ENCODE measurements at regions not wholly inside any gene's neighbourhood (a gene's known extent, or its start where the extent isn't known, plus 50 kb on each side); places are given as distances from the start of the nearest gene placed in this dataset.

DNA sequence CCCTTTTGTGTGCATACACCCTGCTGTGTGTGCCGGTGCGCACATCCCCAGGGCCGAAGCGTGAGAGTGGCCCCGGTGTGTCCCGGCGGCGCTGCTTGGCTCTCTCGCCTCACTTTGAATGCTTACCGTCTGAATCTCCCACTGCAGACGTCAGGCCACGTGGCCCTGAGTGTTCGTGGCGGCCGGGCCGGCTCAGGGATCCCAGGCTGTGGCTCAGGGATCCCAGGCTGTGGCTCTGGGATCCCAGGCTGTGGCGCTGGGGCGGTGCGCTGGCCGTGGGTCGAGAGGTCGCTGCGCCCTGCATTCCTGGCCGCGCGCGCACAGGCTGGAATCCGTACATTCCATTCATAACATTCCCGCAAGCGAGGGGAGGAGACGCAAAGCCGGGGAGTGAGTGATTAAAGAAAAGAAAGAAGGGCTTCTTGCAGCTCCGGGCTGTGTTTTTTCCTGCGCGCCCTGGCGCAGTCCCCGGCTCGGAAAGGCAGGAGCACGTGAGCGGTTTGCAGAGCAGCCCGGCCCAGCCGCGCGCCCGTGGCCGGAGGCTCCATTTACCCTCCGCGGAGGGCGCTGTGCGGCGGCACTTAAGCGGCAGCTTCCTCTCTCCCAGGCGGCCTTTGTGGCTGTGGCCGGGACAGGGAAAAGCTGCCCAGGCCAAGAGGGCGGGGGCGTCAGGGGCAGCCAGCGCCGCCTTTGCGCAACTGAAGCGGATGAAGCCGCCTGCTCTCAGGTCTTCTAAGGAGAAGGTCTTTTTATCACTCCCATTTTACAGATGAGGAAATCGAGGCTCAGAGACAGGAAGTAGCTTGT, 87.0 kb upstream of the ALDH1L1 start:
- in situ Hi-C loops (cut with MboI; ENCODE audit: low sequenced_read_pairs): loop anchor here (25.0 kb wide), 1 partner anchor 120 kb away; the partner anchor contains the start of gene CFAP100

- in situ Hi-C loops (cut with MboI; ENCODE audit: low sequenced_read_pairs): loop anchor here (25.0 kb wide), 1 partner anchor 120 kb away; the partner anchor contains the start of gene CFAP100
Observed at GRCh38 chr3:126266850-126267168, 86.4 kb upstream of the ALDH1L1 start.

DNA sequence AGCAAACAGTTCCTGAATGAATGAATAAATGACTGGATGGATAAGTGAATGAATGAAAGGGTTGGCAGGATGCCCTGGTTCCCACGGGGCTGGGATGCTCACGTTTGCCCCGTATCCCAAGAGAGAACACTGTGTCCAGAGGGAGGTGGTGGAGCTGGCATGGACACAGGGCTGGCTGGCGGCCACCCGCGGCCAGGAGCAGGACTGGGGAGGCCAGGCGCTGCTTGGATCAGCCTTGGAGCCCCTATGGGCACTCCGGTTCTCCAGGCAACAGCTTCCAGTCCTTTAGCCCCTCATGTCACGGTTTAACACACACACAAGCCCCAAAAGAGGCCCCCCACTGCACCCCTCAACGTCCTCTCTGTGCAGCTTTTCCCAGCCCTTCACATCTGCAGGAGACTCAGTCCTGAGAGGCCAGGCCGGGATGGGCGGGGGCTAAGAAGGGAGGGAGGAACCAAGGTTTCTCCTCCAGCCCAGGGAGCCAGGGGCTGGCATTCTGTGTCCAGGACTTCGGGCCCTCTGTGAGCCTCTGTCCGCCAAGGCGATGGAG, 86.0 kb upstream of the ALDH1L1 start:
- in situ Hi-C loops (cut with MboI; ENCODE audit: low sequenced_read_pairs): loop anchor here (25.0 kb wide), 1 partner anchor 121 kb away; the partner anchor contains the start of gene CFAP100

- in situ Hi-C loops (cut with MboI; ENCODE audit: low sequenced_read_pairs): loop anchor here (25.0 kb wide), 1 partner anchor 122 kb away; the partner anchor contains the start of gene CFAP100
Observed at GRCh38 chr3:126264952-126265351, 84.6 kb upstream of the ALDH1L1 start.

DNA sequence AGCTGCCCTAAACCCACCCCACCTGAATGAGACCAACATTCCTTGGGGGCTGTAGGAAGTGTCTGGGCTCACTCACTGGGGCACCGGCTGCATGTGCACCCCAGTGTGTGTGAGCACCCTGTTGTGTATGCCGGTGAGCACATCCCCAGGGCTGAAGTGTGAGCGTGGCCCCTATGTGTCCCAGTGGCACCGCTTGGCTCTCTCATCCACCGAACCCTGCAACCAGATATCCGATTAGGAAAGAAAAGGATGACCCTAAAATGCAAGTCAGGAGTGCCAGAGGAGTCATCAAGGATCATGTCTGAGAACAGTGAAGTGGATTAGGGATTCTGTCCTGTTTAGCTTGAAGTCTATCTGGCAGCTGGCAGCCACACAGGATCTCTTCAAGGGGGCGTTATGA, 84.0 kb upstream of the ALDH1L1 start:
- in situ Hi-C loops (cut with MboI; ENCODE audit: low sequenced_read_pairs): loop anchor here (25.0 kb wide), 1 partner anchor 123 kb away; the partner anchor contains the start of gene CFAP100

DNA sequence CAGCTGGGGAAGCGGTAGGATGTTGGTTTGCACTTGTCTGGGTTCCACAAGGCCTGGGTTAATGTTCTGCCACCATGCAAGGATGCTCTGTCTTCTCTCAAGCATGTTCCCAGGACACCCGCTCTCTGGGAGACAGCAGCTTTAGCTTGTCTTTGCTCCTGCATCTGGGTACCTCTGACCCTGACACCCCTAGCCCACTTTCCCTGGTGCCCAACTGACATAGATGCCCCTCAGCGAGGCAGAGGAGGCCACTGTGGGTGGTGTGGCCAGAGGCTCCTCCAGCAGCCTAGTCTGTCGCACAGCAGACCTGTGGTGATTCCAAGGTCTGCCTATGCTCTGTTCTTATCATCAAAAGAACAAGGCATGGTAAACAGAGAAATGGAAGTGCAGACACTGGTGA, 83.6 kb upstream of the ALDH1L1 start:
- in situ Hi-C loops (cut with MboI; ENCODE audit: low sequenced_read_pairs): loop anchor here (25.0 kb wide), 1 partner anchor 123 kb away; the partner anchor contains the start of gene CFAP100

DNA sequence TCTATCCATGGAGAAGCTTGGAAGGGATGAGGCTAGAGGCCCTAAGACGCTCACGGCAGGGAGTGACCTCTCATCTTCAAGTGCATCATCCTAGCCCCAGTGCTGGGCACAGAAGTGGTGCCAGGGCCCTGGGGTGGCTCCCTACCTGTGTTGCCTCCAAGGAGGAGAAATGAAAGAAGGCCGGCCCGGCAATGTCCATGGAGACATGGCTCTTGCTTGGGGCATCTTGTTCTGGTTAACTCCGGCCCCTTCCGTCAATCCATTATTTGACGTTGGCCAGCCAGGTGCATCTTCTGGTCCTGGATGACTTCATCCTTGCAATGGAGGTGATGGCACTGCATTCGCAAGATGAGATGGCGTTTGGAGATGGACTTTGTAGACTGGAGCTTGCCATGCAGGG, 83.2 kb upstream of the ALDH1L1 start:
- in situ Hi-C loops (cut with MboI; ENCODE audit: low sequenced_read_pairs): loop anchor here (25.0 kb wide), 1 partner anchor 124 kb away; the partner anchor contains the start of gene CFAP100

- in situ Hi-C loops (cut with MboI; ENCODE audit: low sequenced_read_pairs): loop anchor here (25.0 kb wide), 1 partner anchor 125 kb away; the partner anchor contains the start of gene CFAP100
Observed at GRCh38 chr3:126262227-126262626, 81.8 kb upstream of the ALDH1L1 start.

GRCh38 chr3:126261037-126261436, 80.7 kb upstream of the ALDH1L1 start:
- in situ Hi-C loops (cut with MboI; ENCODE audit: low sequenced_read_pairs): loop anchor here (25.0 kb wide), 1 partner anchor 126 kb away; the partner anchor contains the start of gene CFAP100

GRCh38 chr3:126259411-126260391, 79.3 kb upstream of the ALDH1L1 start:
- in situ Hi-C loops (cut with MboI; ENCODE audit: low sequenced_read_pairs): loop anchor here (25.0 kb wide), 1 partner anchor 128 kb away; the partner anchor contains the start of gene CFAP100

- in situ Hi-C loops (cut with MboI; ENCODE audit: low sequenced_read_pairs): loop anchor here (25.0 kb wide), 1 partner anchor 129 kb away; the partner anchor contains the start of gene CFAP100
Observed at GRCh38 chr3:126258670-126259069, 78.3 kb upstream of the ALDH1L1 start.

DNA sequence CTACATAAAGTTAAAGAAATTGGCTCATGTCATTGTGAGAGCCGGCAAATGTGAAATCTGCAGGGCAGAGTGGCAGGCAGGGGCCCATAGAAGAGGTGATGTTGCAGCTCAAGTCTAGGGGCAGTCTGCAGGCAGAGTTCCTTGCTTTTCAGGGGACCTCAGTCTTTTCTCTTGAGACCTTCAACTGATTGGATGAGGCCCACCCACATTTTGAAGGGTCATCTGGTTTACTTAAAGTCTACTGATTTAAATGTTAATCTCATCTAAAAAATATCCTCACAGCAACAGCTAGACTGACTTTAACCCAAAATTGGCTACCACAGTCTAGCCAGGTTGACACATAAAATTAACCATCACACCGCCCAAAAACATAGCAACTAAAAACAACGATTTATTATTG, 77.6 kb upstream of the ALDH1L1 start:
- in situ Hi-C loops (cut with MboI; ENCODE audit: low sequenced_read_pairs): loop anchor here (25.0 kb wide), 1 partner anchor 129 kb away; the partner anchor contains the start of gene CFAP100

DNA sequence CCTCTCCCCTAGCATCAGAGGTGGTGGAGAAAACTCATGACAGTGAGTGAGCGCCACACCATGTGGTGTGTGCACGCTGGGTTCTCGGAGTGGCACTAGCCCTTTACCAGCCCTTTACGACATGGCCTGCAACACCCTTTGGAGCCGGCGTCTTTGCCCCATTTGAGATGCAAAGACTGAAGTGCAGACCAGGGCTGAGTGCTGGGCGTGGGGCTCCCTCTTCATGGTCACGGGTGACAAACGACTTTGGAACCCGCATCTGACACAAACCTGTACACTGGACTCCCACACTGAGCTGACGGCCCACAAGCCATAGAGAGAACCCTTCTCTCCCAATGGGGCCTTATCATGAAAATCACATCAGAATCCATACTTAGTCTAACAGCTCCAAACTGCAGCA, 76.8 kb upstream of the ALDH1L1 start:
- in situ Hi-C loops (cut with MboI; ENCODE audit: low sequenced_read_pairs): loop anchor here (25.0 kb wide), 1 partner anchor 130 kb away; the partner anchor contains the start of gene CFAP100

DNA sequence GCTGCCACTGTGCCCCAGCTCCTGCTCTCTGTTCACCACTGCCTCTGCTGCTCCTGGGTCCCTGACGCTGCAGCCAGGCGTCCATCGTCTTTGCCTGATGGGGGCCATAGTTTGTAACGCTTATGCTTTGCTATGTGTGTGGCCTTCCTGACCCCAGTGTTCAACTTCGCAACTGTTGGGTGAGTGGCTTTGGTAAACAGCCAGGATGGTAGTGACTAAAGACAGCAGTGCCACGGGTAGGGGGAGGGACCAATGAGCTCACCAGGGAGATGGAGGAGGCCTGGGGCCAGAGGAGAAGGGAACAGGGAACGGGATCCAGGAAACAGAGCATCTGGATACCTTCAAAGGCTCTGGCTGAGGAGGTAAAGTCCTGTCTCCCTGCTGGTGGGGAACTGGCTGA, 75.9 kb upstream of the ALDH1L1 start:
- in situ Hi-C loops (cut with MboI; ENCODE audit: low sequenced_read_pairs): loop anchor here (25.0 kb wide), 1 partner anchor 131 kb away; the partner anchor contains the start of gene CFAP100

DNA sequence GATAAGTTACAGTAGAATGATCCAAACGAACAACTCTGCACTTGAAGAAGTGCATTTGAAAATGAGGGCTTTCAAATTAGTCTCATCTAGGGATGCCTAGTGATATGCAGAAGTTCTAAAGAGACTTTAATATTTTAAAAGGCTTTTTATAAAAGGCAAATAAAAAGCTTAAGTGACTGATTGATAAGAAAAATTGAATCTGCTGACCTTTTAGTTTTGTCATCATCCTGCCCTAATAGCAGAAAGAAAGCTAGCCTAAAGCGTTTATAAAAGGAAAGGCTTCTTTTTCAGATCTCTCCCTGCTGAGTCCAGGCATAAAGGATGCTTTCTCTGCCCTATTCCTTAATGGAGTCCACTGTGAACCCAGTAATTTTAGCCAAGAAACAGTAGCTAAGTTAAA, 72.7 kb upstream of the ALDH1L1 start:
- in situ Hi-C loops (cut with MboI; ENCODE audit: low sequenced_read_pairs): loop anchor here (25.0 kb wide), 1 partner anchor 134 kb away; the partner anchor contains the start of gene CFAP100

DNA sequence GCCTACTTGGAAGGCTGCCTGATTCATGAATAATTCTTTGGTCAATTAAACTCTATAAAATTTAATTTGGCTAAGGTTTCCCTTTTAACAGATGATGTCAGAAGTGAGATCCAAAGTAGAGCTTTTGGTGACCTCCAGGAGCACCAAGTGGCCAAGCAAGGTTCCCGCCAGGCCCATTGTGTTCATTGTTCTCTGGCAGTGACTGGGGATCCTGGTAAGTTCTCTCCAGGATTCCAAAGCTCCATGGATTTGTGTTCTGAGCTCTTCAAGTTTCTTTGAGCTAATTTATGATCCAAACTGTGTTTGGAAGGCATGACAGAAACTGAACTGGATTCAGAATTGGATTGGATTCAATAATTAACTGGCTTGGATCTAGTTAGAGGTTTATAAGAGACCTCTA, 72.0 kb upstream of the ALDH1L1 start:
- in situ Hi-C loops (cut with MboI; ENCODE audit: low sequenced_read_pairs): loop anchor here (25.0 kb wide), 1 partner anchor 135 kb away; the partner anchor contains the start of gene CFAP100

GRCh38 chr3:126245811-126246727, 65.7 kb upstream of the ALDH1L1 start:
- in situ Hi-C loops (cut with MboI; ENCODE audit: low sequenced_read_pairs): no loop called here
